Activated CD4-positive, CD25-positive, alpha-beta regulatory T cell treated with anti-CD3 and anti-CD28 coated beads, Interleukin-2, amount 50 U/mL, for 16 hours (primary cell): ENCODE measurements at regions not wholly inside any gene's neighbourhood (a gene's known extent, or its start where the extent isn't known, plus 50 kb on each side); places are given as distances from the start of the nearest gene placed in this dataset.
"Not testable (repeated sequence)": the region's sequence is repeated elsewhere in the genome, so short reads cannot be mapped to it uniquely, and the experiment has no call there.

Experiments used
- DNase-seq: peaks from one replicate; pipeline ENCODE4 v3.0.0-alpha.2; 2020; ENCODE audit warnings: low read depth, low spot score

DNA sequence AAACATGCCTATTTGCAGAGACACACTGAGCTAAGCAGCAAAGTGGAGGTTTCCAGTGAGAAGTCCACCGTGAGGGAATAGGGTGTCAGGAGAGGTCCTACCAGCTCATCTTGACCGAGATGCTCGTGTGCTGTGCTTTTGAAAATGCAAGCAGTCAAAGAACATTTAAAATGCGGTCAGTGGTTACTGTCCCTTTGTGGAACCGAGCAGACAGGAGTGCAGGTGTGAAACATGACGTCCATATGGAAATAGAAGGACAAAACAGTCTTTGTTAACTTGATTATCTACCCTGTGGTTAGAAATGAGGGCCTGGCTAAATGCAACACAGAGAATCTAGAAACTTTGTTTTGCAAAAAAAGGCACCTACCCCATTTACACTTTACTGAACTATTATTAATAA lies 473.3 kb downstream of the SPATA31A6 start:
- DNase-seq = not testable (repeated sequence)

GRCh38 chr9:42657496-42657895 lies 474.0 kb downstream of the SPATA31A6 start:
- not testable (repeated sequence) for DNase-seq

DNA sequence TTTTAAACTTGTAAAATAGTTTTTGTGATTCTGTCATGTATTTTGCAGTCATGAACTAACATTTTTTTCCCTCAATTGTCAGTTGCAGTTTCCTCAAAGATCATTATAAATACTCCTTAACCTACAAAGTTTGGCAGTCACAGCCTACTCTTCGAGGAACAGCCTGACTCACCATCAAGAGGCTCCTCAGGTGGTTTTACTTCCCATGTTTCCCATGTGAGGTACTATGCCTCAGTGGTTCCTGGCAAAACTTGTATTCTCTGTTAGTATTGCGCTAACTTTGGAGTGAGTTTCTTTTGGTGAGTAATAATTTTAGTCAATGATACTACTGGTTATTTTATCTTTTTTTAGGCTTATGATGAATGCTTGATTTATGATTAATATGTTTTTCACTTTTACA lies 513.7 kb downstream of the SPATA31A6 start:
- DNase-seq = not testable (repeated sequence)

DNA sequence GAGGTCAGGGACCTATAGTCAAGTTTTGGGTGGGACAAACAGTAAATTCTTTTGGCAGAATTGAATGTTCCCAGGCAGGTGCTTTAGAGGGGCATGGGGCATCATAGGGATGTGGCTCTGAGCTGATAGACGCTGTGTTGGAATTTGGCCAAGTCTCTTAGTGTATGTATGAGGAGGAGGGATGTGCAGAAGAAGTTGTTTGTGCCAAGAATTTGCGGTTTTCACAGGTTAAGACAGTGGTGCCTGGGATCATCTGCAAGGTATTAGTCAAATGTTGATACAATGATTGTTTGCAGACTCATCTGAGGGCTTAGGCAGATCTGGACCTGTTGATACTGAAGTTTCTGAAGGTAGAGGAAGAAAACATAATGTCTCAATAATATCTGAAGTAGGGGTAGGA lies 519.4 kb downstream of the SPATA31A6 start:
- not testable (repeated sequence) for DNase-seq

- not testable (repeated sequence) for DNase-seq
Observed at GRCh38 chr9:42724841-42725835, 541.7 kb downstream of the SPATA31A6 start.

GRCh38 chr9:42743030-42743814 lies 559.8 kb downstream of the SPATA31A6 start:
- DNase-seq = peak; percentile 21

- DNase-seq = not testable (repeated sequence)
Observed at GRCh38 chr9:42757251-42757650, 573.8 kb downstream of the SPATA31A6 start.

DNA sequence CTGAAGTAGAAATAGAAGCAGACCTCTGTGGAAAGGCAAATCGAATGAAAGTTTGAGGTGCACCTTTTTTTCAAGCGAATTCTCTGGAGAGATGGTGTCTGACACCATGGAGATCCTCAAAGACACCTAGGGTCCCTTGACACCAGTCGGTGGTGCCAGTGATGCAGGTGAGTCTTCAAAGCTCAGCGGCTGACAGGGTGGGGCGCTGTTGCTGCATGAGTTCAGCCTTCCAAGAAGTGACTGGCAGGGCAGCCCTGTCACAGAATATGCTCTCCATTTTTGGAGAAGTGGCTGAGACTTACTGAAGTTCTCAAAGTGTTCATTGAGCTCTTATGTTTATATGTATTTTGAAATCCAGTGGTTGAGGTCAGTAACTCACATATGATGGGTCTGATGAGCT lies 575.9 kb downstream of the SPATA31A6 start:
- DNase-seq = not testable (repeated sequence)

- not testable (repeated sequence) for DNase-seq
Observed at GRCh38 chr9:42782201-42782600, 598.7 kb downstream of the SPATA31A6 start.

DNA sequence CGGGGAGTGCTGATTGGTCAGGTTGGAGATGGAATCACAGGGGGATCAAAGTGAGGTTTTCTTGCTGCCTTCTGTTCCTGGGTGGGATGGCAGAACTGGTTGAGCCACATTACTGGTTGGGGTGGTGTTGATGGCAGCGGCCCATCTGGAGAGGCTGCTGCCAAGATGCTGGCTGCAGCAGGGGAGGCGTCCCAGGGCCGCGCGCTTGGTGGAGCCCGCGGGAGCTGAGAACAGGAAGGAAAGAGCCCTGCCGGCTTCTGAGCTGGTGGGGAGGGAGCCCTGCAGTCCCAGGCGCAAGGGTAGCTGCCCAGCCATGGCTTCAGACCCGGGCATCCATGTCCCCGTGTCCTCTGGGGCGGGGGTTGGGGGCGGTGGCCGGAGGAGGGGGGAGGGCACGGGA lies 609.3 kb downstream of the SPATA31A6 start:
- DNase-seq = not testable (repeated sequence)

- DNase-seq = not testable (repeated sequence)
Observed at GRCh38 chr9:42798571-42798970, 615.1 kb downstream of the SPATA31A6 start.

- DNase-seq = not testable (repeated sequence)
Observed at GRCh38 chr9:42802716-42803115, 619.3 kb downstream of the SPATA31A6 start.

- not testable (repeated sequence) for DNase-seq
Observed at GRCh38 chr9:42806674-42807073, 623.2 kb downstream of the SPATA31A6 start.

- DNase-seq = not testable (repeated sequence)
Observed at GRCh38 chr9:42821468-42821867, 638.0 kb downstream of the SPATA31A6 start.

DNA sequence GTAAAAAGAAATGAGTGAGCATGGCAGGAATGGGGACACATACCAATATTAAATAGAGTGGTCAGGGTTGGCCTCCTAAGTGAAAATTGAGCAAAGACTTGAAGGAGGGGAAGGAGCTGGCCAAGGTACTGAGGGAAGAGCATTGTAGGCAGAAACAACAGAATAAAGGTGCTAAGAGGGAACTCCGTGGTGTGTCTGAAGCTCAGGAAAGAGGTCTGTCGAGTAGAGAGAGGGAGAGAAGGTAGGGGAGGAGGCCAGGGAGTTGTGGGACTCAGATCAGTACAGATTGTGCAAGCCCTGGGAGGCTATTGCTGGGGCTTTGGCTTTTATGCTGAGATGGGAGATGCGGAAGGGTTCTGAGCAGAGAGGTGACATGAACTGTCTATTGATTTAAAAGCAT lies 664.7 kb downstream of the SPATA31A6 start:
- DNase-seq = not testable (repeated sequence)

DNA sequence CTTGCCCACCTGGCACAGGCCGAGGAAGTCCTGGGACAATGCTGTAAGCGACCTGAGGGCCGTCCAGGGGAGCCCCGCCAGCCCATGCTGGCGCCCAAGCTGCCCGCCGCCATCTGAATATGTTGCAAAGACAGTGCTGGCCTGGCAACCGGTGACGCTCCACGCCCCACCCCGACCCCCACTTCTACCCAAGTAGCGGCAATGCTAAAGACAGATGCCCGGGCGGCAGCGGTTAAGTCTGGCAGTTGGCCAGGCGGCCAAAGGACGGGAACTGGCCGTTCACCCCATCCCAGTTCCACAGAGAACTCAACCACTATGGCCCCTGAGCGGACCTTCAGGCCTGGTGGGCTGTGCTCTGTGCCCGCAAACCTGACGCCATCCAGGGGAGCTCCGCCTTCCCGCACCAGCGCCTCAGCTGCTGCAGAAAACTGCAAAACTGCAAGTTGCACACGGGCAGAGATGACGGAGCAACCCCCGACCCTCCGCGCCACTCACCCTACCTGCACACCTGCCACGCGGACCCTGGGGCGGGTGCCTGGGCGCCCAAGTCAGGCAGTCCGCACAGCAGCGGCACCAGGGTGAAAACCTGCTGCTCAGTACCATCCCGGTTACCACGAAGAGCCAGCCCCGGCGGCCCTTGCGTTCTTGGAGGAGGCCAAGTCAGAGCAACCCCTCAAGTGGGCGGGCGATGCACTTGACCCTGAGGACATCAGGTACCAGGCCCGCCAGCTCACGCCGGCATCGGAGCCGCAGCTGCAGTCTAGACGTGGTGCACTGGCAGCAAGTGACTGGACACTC lies 667.6 kb downstream of the SPATA31A6 start:
- DNase-seq = not testable (repeated sequence)

- not testable (repeated sequence) for DNase-seq
Observed at GRCh38 chr9:42851701-42852100, 668.2 kb downstream of the SPATA31A6 start.

GRCh38 chr9:42852133-42852930 lies 668.9 kb downstream of the SPATA31A6 start:
- not testable (repeated sequence) for DNase-seq

GRCh38 chr9:42860133-42860532 lies 676.7 kb downstream of the SPATA31A6 start:
- DNase-seq = not testable (repeated sequence)

DNA sequence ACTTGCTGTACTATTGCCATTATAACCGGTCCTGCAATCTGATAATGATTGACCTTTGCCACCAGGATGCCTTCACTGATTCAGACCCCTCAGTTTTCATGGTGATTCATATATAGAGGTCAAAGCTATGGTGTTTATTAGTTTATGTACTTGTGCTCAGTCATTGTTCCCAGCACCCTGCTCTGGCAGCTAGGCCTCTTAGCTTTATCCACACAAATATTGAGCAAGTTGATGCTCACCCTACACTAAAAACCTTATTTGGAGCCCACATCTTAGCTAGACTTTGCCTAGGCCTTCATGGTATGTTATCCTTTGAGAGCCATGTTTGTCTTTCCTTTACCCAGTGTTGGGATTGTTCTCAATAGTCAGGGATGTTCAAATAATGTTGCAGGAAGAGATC lies 679.0 kb downstream of the SPATA31A6 start:
- not testable (repeated sequence) for DNase-seq
